Peyer's patch (tissue), 4 donors: ENCODE measurements at regions not wholly inside any gene's neighbourhood (a gene's known extent, or its start where the extent isn't known, plus 50 kb on each side); places are given as distances from the start of the nearest gene placed in this dataset.

Experiments used
- DNase-seq, 3 donors: peaks; one replicate each; pipeline ENCODE4 v3.0.0-alpha.2; 2017 to 2019
- H3K27ac ChIP-seq, 4 donors: fragments of 200-600 bp; sonication (generic); one replicate each; pipeline ENCODE4 v1.5.1; 2016 to 2019
- H3K27me3 ChIP-seq, 2 donors: fragments of 200-600 bp; sonication (generic); one replicate each; pipeline ENCODE4 v1.5.1; 2019
- H3K36me3 ChIP-seq, 3 donors: fragments of 200-600 bp; sonication (generic); one replicate each; pipeline ENCODE4 v1.5.1; 2016 to 2019
- H3K4me1 ChIP-seq, 4 donors: fragments of 200-600 bp; sonication (generic); one replicate each; pipeline ENCODE4 v1.5.1; 2016 to 2019
- H3K4me3 ChIP-seq, 4 donors: fragments of 200-600 bp; sonication (generic); 1 replicate in 3 of 4; 2 replicates in 1 of 4; pipeline ENCODE4 v1.5.1; 2016 to 2019; ENCODE audit warnings: mild to moderate bottlenecking in 1 of 4
- H3K9me3 ChIP-seq, 4 donors: fragments of 200-600 bp; sonication (generic); one replicate each; pipeline ENCODE4 v1.5.1; 2016 to 2019; ENCODE audit warnings: mild to moderate bottlenecking in 1 of 4
- CTCF ChIP-seq, 6 experiments: fragments of 450-650 bp in 4 of 6; fragments of 200-600 bp in 2 of 6; sonication (generic) in 1 of 6; IDR thresholded peaks; one replicate each; pipeline ENCODE4 v1.5.1; 2017 to 2019; ENCODE audit warnings: antibody characterized with exemption in 6 of 6, mild to moderate bottlenecking in 3 of 6, moderate library complexity in 1 of 6
- POLR2A ChIP-seq, 2 donors: fragments of 450-650 bp; IDR thresholded peaks; one replicate each; pipeline ENCODE4 v1.5.1; 2017; ENCODE audit warnings: antibody characterized with exemption in 2 of 2, mild to moderate bottlenecking in 2 of 2, moderate library complexity in 2 of 2

GRCh38 chr2:196271795-196272194, 100.4 kb upstream of the STK17B start:
- Histone ChIP-seq H3K9me3 (no peaks in the 10 kb centered on the region), H3K4me3 (no peak overlapping the region), H3K27ac (peak overlapping the region in 1 of 4 donors; percentile 59), H3K27me3 (no peaks in the 10 kb centered on the region), H3K36me3 (no peaks in the 10 kb centered on the region), H3K4me1 (peaks cover 5 to 42% (median 16%) of the 10 kb centered on the region in 4 donors)
- DNase-seq: no peak
- TF ChIP-seq POLR2A (IDR thresholded peaks at IDR 0.05): no peak
- no peak for TF ChIP-seq CTCF (IDR thresholded peaks at IDR 0.05)

- peak in 1 of 3 donors; percentile 62 for DNase-seq
- TF ChIP-seq POLR2A (IDR thresholded peaks at IDR 0.05) (no peak), CTCF (IDR thresholded peaks at IDR 0.05) (no peak)
- H3K4me3 ChIP-seq: no peak overlapping the region
- H3K27me3 ChIP-seq: no peaks in the 10 kb centered on the region
- H3K27ac ChIP-seq: peak overlapping the region; percentile 65 to 87 (median 76)
- H3K36me3 ChIP-seq: no peaks in the 10 kb centered on the region
- H3K4me1 ChIP-seq: peaks cover 0 to 27% (median 16%) of the 10 kb centered on the region in 4 donors
- no peaks in the 10 kb centered on the region for H3K9me3 ChIP-seq
Measured at GRCh38 chr2:196274387-196274809, 103.0 kb upstream of the STK17B start.

- peak in 2 of 3 donors; percentile 39 to 60 for DNase-seq
- no peaks in the 10 kb centered on the region for H3K27me3 ChIP-seq
- H3K4me1 ChIP-seq: peaks cover 0 to 26% (median 15%) of the 10 kb centered on the region in 4 donors
- TF ChIP-seq CTCF (IDR thresholded peaks at IDR 0.05): no peak
- no peak for TF ChIP-seq POLR2A (IDR thresholded peaks at IDR 0.05)
- H3K4me3 ChIP-seq: peak overlapping the region in 3 of 4 donors; percentile 12 to 25 (median 14)
- H3K36me3 ChIP-seq: no peaks in the 10 kb centered on the region
- no peaks in the 10 kb centered on the region for H3K9me3 ChIP-seq
- H3K27ac ChIP-seq: peak overlapping the region; percentile 65 to 87 (median 76)
Measured at GRCh38 chr2:196275646-196276352, 104.4 kb upstream of the STK17B start.

GRCh38 chr2:196276421-196276820, 105.0 kb upstream of the STK17B start:
- Histone ChIP-seq H3K27me3 (no peaks in the 10 kb centered on the region), H3K36me3 (no peaks in the 10 kb centered on the region), H3K9me3 (no peaks in the 10 kb centered on the region), H3K27ac (peak overlapping the region; percentile 65 to 87 (median 76)), H3K4me1 (peaks cover 0 to 26% (median 15%) of the 10 kb centered on the region in 4 donors), H3K4me3 (peak overlapping the region in 3 of 4 donors; percentile 12 to 25 (median 14))
- DNase-seq: peak in 1 of 3 donors; percentile 66
- TF ChIP-seq POLR2A (IDR thresholded peaks at IDR 0.05) (no peak), CTCF (IDR thresholded peaks at IDR 0.05) (peak in 1 of 6 experiments; percentile 1)

GRCh38 chr2:196277002-196277401, 105.6 kb upstream of the STK17B start:
- Histone ChIP-seq H3K4me3 (no peak overlapping the region), H3K27ac (peak overlapping the region; percentile 37 to 87 (median 73)), H3K9me3 (no peaks in the 10 kb centered on the region), H3K27me3 (no peaks in the 10 kb centered on the region), H3K36me3 (no peaks in the 10 kb centered on the region), H3K4me1 (peaks cover 0 to 26% (median 15%) of the 10 kb centered on the region in 4 donors)
- TF ChIP-seq POLR2A (IDR thresholded peaks at IDR 0.05) (no peak), CTCF (IDR thresholded peaks at IDR 0.05) (peak; percentile 61 to 79 (median 70))
- peak in 2 of 3 donors; percentile 40 to 67 for DNase-seq
